NT2/D1 (cell line): ENCODE measurements at regions not wholly inside any gene's neighbourhood (a gene's known extent, or its start where the extent isn't known, plus 50 kb on each side); places are given as distances from the start of the nearest gene placed in this dataset.

ENCODE experiments used
- SUZ12 ChIP-seq: IDR thresholded peaks from 2 replicates; pipeline ENCODE4 v1.6.1; 2011; ENCODE audit not compliant: insufficient read length, insufficient read depth; ENCODE audit errors: extremely low read depth
- YY1 ChIP-seq: IDR thresholded peaks from 2 replicates; pipeline ENCODE4 v1.6.1; 2011; ENCODE audit not compliant: insufficient read length, insufficient read depth
- ZNF274 ChIP-seq: IDR thresholded peaks from 2 replicates; pipeline ENCODE4 v1.6.1; 2011; ENCODE audit warnings: mild to moderate bottlenecking, low read depth, low read length

DNA sequence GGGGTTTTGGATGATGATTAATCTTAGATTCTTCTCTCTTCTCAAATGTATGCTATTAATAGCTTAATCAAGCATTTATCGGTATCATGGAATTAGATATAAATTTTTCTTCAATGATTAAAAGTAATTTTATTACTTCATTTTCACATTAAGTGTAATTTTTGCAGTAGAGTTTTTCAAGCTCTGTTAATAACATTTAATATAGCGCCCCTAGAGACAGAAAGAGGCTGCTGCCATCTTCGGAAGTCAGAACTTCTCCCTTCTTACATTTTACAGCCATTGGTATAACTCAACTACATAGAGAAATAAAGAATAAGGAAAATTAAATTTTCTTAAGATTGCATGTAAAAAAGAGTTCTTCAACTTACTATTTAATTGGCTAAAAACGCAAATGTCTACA is 540.3 kb downstream of the GABRG2 start:
- TF ChIP-seq ZNF274, result no peak
- no peak for TF ChIP-seq YY1
- no peak for TF ChIP-seq SUZ12
